NCI-H1694 treated with DMSO at 0.1 percent for 48 hours (cell line): ENCODE measurements at regions not wholly inside any gene's neighbourhood (a gene's known extent, or its start where the extent isn't known, plus 50 kb on each side); places are given as distances from the start of the nearest gene placed in this dataset.
"Not testable (repeated sequence)": the region's sequence is repeated elsewhere in the genome, so short reads cannot be mapped to it uniquely, and the experiment has no call there.

Experiments used
- DNase-seq: peaks from one replicate; lab custom pipeline; 2025; lab: John Stamatoyannopoulos, UW

GRCh38 chr1:243996223-243996622 is 54.9 kb upstream of the ZBTB18 start:
- no peak for DNase-seq

DNA sequence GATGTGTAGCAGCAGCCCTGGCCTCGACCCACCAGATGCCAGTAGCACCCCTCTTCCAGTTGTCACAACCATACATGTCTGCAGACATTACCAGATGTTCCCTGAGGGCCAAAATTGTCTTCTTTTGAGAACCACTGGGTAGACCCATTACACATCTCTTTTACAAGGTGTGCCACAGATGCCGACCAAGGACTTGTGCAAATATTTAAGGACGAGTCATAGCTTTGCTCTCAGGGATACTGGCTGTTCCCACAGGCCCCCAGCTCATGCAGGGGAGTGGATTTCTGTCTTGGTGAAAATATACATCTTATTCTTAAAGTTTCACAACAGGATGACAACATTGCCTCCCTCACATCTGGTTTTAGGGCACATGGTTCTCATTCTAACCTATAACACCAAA is 59.4 kb upstream of the ZBTB18 start:
- DNase-seq = no peak

DNA sequence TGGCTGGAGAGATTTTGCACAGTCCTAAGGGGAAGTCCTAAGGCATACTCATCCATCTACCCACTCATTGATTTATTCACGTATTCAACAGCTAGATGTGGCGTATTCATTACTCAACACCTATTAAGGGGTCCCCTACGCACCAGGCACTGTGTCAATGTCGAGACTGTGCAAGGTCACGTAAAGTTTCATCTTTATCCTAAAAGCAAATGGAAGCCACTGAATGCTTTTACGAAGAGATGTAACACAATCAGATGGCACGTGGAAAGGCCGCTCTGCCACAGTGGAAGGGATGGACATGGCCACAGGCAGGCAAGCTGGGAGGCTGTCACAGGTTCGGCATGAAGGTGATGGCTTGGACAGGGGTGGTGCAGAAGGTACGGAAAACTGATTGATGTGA is 66.3 kb upstream of the ZBTB18 start:
- DNase-seq = no peak

- DNase-seq = no peak
Observed at GRCh38 chr1:243982447-243983018, 68.5 kb upstream of the ZBTB18 start.

DNA sequence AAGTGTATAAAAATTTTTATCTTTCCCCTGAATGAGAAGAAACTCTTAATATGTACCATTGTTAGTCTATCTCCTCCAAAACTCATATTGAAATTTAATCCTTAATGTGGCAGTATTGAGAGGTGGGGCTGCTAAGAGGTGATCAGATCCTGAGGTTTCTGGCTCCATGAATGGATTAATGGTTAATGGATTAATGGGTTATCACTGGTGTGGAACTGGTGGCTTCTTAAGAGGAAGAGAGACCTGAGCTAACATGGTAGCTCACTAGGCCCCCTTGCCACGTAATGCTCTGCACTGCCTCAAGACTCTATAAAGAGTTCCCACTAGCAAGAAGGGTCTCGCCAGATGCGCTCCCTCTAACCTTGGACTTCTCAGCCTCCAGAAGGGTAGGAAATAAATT is 70.6 kb upstream of the ZBTB18 start:
- no peak for DNase-seq

GRCh38 chr1:243980071-243980470 is 71.0 kb upstream of the ZBTB18 start:
- no peak for DNase-seq

- no peak for DNase-seq
Observed at GRCh38 chr1:243979396-243979795, 71.7 kb upstream of the ZBTB18 start.

DNA sequence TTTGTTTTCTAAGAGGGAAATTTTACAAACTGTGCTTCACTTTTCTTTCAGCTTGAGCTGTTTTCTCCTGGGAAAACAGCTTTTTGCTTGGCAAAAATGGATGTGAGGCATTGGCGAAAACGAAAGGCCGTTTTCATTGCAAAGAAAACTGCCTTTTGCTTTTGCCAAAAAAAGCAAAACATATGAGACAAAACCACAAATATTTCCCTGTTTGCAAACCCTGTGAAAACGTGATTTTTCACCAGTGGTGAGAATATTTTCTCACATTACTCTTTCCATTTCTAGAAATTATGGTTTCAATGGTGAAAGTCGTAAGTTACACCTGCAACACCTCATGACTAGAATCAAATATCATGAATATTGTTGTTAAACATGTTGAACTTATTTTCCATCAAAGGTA is 74.0 kb upstream of the ZBTB18 start:
- DNase-seq = no peak

- no peak for DNase-seq
Observed at GRCh38 chr1:243974451-243975292, 76.4 kb upstream of the ZBTB18 start.

- no peak for DNase-seq
Observed at GRCh38 chr1:243973169-243973568, 77.9 kb upstream of the ZBTB18 start.

GRCh38 chr1:243970077-243970476 is 81.0 kb upstream of the ZBTB18 start:
- DNase-seq = no peak

DNA sequence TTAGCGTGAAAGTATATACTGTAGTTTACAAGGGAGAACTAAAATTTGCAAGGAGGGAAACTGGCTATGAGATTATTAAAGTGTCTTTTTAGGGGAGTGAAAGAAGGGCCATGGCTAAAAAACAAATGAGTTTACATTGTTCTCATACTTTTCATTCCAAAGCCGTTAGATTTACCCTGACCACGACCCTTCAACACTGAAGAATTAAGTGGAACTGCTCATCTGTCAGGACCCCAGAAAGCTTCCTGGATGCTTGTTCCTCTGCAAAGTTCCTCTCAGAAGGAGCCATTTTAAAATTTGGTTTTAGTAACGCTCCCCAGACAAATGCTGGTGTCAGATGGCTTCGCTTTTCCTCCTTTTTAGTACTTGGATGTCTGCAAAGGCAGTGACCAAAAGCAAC is 82.7 kb upstream of the ZBTB18 start:
- no peak for DNase-seq

- no peak for DNase-seq
Observed at GRCh38 chr1:243964915-243965314, 86.2 kb upstream of the ZBTB18 start.

- no peak for DNase-seq
Observed at GRCh38 chr1:243963571-243963970, 87.5 kb upstream of the ZBTB18 start.

- DNase-seq = no peak
Observed at GRCh38 chr1:243962541-243962940, 88.5 kb upstream of the ZBTB18 start.

GRCh38 chr1:243959998-243960397 is 91.1 kb upstream of the ZBTB18 start:
- DNase-seq = no peak

DNA sequence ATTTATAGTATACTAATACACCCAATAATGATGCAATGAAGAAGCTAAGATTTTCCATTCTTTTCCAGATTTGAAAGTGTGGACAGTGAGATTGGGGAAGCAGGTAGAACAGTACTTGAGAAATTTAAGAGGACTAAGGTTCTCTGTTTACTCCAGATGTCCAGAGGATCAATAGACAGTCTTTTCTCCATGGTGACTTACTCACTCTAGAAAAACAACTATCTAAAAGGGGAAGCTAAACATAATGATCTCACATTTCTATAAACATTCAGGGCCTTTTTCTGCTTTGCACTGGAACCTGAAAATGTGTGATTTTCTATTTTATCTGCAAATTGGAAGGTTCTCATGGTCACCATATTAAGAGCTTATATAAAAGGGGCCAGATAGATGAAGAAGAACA is 93.9 kb upstream of the ZBTB18 start:
- no peak for DNase-seq

GRCh38 chr1:243956450-243956849 is 94.6 kb upstream of the ZBTB18 start:
- no peak for DNase-seq

DNA sequence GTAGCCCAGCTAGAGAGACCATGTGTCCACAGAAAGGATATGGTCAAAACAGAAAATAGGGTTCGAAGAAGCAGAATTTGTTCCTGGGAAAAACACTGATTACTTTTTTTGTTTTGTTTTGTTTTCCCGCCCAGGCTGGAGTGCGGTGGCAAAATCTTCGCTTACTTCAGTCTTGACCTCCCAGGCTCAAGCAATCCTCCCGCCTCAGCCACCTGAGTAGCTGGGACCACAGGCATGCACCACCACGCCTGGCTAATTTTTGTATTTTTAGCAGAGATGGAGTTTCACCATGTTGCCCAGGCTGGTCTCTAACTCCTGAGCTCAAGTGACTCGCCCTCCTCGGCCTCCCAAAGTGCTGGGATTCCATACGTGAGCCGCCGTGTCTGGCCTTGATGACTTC is 99.9 kb upstream of the ZBTB18 start:
- not testable (repeated sequence) for DNase-seq

DNA sequence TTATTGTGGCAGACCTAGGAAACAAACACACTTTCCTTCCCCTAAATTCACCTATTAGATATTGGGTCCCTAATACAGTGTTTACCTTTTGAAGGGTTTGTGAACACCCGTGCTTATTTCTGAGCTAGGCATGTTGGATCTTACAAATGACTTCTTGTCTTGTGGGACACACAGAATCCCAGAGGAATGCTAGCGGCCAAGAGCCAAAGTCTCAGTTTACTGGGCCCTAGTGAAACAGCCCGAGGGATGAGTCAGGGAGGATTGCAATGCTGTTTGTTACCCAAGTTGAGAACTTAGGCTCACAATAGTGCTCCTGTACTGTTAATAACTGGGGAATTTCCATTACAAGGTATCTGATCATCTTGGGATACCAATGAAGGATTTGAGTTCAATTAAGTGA is 100.1 kb upstream of the AKT3 start:
- DNase-seq = no peak

DNA sequence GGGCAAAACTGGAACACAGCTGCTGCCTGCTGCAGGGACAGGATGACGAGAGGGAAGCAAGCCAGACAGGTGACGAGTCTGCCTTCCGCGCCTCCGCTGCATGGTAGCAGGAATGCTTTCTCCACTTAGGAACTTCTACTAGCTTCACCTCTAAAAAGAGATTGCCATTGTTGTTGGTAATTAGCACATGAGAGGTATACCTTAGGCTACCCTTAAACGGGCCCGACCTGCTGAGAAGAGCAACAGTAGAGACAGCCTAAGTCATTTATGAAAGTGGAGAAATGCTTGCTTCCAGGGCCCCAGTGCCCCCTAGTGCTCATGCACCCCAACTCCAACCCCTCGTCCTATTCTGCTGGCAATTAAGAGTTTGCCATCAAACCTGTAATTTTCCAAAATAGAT is 96.9 kb upstream of the AKT3 start:
- DNase-seq = peak; percentile 100

GRCh38 chr1:243946253-243946652 is 96.2 kb upstream of the AKT3 start:
- no peak for DNase-seq

DNA sequence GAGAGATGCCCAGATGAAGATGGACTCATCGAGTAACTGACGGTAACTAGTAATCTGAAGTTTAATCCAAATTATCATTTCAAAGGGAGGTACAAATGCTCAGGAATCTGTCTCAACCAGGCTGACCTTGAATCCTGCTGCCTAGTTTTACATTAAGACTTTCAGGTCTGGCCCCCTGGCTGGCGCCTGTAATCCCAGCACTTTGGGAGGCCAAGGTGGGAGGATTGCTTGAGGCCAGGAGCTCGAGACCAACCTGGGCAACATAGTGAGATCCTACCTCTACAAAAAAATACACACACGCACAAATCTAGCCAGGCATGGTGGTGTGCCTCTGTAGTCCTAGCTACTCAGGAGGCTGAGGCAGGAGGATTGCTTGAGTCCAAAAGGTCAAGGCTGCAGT is 95.7 kb upstream of the AKT3 start:
- DNase-seq = no peak
